ENCODE measurements at regions not wholly inside any gene's neighbourhood (a gene's known extent, or its start where the extent isn't known, plus 50 kb on each side); places are given as distances from the start of the nearest gene placed in this dataset.

DNA sequence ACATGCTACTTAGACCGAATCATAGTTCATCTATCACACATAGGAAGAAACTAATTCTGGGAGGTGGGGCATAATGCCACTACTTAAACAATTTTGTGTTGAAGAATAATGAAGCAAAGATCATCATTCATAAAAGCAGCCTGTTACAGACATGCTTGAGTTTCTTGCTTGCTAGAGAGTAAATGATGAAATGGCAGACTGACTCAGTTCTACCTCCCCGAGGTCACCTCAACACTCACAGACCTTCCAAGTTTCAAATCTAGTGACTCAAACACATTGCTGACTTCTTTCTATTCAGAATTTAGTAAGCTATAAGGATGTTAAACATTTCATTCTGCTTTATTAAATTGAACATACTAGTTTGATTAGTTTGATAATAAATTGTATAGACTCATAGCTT, 636.5 kb upstream of the FRG1 start:
- FAIRE-seq, result no peak

DNA sequence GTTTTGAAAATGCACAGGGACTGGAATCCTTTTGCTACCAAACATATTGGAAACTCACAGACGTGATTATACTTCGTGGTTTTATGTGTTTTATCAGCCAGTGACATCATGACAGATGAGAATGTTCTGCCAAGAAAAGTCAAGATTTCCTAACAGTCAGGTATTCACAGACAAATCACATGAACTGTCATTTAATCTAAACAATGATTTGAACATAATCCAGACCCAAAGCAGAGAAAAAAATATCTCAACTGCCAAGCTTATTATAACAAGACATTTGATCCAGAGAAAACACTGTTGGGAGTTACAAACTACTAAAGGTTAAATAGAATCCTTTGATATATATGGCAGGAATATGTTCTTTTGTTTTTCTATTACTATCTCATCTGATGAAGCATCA, 635.9 kb upstream of the FRG1 start:
- FAIRE-seq, result no peak

DNA sequence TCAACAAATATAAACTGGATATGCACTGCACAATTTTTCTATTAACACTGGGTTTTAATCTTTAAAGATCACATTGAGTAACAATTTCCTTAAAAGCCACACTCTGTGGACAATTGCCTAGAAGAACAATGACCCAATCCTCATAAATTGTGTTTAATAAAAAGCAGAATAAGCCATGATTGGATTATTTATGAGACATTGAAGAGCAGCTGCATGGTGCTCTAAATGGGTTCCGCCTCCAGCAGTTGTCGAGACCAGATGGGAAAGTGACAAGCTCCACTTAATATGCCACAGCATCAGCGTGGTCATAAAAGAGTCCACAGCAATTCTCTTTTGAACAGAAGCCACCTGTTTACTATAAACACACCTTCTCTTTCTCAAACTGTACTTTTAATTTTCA, 635.2 kb upstream of the FRG1 start:
- FAIRE-seq, result no peak

DNA sequence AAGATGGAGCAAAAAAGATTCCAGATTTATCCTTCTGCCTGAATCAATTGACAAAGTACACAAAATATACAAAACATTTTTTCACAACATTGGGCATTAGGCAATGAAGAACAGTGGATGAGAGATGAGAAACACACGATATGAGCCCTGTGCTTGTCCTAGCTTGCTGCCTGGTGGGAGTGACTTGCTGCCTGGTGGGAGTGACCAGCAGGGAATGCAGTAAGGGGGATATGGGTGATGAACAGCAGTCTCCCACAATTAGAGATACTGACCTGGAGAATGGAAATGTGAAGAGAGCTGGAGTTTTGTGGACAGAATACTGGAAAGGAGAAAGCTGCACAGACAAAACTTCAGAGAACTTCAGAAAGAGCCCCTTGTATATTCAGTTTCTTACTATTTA, 629.4 kb upstream of the FRG1 start:
- no peak for FAIRE-seq

DNA sequence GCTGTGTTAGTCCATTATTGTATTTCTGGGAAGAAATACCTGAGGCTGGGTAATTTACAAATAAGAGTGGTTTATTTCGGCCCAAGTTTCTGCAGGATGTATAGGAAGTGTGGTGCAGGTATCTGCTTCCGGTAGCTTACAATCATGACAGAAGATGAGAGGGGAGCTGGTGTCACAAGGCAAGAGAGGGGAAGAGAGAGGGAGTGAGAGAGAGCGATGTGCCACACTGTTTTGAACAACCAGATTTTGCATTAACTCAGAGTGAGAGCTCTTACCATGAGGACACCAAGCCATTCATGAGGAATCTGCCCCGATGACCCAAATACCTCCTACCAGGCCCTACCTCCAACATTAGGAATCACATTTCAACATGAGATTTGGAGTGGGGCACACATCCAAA, 627.6 kb upstream of the FRG1 start:
- no peak for FAIRE-seq

DNA sequence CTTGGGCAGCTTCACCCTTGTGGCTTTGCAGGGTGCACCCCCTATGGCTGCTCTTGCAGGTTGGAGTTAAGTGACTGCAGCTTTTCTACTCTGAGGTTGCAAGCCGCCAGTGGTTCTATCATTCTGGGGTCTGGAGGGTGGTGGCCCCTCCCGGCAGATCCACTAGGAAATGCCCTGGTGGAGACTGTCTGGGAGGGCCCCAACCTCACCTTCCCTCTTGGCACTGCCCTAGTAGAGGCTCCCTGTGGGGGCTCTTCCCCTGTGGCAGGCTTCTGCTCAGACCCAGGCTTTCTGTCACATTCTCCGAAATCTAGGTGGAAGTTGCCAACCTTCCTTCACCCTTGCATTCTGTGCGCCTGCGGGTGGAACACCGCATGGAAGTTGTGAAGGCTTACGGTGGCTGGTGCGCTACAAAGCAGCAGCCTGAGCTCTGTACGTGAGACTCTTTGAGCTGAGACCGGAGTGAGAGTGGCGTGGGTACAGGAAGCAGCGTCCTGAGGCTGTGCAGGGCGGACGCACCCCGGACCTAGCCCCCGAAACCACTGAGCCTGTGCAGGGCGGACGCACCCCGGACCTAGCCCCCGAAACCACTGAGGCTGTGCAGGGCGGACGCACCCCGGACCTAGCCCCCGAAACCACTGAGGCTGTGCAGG, 626.7 kb upstream of the FRG1 start:
- no peak for FAIRE-seq

DNA sequence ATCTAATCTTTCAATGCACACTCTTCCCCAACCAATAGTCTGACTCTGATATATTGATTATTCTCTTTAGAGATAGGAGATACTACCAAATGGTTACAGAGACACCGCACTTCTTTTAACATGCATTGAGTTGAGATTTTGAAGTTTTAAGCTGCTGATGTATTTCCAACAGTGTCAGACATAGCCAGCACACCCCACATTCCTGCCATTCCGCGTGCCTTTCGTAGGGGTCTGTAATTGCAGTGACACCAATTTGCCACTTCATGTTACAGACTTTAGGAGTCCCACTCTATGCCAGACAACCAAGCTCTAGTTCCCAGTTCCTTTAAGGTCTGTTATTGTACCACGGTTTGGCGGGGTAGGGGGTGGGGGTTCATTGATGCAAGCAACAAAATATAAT, 618.2 kb upstream of the FRG1 start:
- no peak for FAIRE-seq

DNA sequence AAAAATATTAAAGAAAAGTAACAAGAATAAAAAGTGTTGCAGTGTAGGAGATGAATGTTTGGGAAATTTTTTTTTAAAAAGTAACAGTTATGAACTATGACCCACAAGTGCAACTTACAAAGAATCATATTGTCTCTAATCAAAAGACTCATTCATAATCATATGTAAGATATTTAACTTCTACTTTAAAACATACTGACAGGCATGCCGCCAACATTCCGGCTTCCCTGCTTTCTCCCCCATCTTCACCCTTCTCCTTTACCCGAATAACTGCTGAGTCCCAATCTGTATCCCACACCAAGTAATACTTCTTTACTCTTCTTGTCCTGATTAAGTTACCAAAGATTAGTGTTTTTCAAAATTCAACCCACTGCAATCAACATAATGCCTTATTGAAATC, 598.8 kb upstream of the FRG1 start:
- FAIRE-seq, result no peak

DNA sequence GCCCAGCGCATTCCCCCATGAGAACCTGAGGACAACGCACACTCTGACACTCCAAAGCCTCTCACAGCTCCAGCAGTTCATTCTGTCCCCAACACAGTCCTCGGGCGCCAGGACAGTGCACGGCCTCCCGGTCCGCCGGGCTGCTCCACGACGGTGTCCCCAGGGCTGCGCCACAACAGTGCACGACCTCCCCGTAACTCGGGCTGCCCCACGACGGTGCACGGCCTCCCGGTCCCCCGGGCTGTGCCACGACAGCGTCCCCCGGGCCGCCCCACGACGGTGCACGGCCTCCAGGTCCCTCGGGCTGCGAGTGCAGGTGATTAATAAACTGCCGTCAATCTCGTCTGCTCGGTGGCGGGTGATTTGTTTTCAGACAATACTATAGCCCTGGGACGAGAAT, 585.1 kb upstream of the FRG1 start:
- FAIRE-seq, result no peak

DNA sequence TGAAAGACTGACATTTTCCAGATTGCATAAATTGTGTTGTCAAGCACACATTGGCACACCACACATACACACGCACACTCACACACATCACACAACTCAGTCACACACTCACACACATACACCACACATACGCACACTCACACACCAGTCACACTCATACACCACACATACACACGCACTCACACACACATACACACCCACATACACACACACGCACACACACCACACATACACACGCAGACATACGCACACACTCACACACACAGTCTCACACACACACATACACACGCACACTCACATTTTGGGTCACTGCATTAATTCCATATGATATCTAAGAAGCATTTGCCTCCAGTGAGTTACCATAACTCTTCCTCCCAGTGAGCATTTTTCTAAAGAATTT, 578.3 kb upstream of the FRG1 start:
- FAIRE-seq, result no peak

DNA sequence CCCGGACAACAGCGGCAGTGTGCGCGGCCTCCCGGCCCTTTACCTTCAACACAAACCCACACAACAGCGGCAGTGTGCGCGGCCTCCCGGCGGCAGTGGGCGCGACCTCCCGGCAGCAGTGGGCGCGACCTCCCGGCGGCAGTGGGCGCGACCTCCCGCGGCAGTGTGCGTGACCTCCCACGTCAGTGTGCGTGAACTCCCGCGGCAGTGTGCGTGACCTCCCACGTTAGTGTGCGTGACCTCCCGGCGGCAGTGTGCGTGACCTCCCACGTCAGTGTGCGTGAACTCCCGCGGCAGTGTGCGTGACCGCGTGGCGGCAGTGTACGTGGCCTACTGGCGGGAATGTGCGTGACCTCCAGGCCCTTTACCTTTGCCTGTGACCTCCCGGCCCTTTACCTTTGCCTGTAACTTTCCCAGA, 576.6 kb upstream of the FRG1 start:
- FAIRE-seq, result no peak

DNA sequence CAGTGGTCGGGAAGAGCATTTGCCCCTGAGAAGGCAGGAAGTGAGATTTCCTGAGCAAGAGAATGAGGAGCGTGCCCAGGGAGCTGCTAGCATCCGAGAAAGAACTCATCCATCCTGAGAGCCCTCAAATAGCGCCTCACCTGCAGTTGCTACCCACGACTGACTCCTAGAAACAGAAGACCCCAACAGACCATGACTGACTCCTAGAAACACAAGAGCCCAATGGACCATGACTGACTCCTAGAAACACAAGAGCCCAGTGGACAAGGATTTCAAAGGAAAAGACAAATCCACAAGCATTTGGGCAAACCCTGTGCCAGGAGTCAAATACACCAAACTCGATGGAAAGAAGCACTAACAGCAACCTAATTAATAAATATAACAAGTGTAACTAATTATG, 575.2 kb upstream of the FRG1 start:
- no peak for FAIRE-seq

DNA sequence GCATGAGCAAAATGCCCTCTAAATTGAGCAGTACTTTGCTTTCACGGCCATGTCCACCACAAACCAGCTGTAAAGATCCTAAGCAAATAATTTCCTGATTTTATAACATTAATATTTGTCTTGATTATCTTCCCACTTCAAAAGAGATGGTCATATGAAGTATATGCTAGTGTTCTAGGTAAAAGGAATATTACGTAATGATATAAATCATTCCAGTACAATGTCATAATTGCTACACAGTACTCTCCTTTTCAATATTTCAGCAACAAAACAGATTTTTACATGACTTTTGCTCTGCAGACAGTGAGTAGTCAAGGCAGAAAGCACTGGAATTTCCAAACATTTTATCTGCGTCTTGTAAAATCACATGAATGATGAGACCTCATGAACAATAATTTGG, 572.8 kb upstream of the FRG1 start:
- no peak for FAIRE-seq

DNA sequence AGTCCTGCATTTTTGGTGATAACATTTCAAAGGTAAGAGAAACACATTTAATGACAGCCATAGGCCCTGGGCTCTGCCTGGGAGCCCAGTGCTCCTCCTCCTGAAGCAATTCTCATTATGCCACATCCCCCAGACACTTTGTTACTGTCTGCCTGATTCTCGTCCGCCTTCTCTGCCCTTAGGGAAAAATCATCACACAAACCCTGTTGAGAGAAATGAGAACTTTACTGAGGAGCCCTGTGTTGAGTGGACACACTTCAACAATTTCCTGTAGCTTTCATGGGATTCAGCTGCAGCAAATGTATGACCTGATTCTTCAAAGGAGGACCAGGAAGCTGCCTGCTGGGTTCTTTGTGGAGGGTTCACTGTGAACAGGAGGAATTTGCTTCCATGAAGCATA, 566.5 kb upstream of the FRG1 start:
- no peak for FAIRE-seq

DNA sequence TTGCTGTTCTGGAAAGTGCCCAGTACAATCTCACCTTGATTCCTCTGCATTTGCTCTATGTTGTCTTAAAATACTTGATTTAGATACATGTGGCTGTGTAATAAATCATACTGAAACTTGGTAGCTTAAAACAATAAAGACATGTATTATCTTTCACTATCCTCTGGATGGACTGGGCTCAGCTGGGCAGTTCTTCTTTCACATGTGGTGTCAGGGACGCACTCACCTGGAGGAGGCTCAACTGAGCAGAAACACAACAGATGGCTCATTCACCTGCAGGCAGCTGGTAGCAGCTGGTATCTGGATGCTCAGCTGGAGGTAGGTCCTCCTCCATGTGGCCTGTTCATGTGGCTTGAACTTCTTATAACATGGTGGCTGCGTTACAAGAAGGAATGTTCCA, 563.8 kb upstream of the FRG1 start:
- FAIRE-seq, result no peak

DNA sequence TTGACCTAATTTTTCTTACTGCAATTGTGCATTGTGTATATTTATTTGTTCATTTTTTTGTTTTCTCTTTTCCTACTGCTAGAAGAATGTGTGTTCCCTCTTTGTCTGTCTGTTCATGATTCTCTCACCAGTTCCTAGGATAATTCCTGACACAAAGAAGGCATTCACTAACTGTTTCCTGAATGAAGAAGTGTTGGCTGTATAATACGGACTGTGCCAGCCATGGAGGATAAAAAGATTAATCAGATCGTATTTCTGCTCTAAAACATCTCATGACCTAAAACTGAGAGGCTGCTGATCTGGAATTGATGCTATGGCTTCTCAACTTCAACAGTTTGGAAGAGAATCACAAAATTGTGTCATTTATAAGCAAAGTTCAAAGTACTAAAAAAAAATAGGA, 563.1 kb upstream of the FRG1 start:
- FAIRE-seq, result no peak

DNA sequence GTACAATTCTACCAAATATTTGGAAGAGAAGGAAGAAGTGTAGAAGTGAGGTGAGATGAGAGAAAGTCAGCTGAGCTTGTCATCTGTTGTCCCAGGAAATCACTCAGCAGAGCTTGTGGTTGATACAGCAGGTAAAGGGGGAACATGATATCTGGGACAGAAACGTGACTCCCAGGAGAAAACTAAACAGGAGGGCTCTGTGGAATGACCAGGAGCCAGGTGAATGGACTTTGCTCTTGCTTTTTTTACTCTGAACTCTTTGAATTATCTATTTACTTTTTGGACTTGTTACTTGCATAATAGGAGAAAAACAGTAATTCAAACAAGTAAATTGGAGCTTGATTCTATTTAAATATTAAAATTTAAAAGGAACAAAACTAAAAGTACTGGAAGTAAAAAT, 555.6 kb upstream of the FRG1 start:
- no peak for FAIRE-seq

DNA sequence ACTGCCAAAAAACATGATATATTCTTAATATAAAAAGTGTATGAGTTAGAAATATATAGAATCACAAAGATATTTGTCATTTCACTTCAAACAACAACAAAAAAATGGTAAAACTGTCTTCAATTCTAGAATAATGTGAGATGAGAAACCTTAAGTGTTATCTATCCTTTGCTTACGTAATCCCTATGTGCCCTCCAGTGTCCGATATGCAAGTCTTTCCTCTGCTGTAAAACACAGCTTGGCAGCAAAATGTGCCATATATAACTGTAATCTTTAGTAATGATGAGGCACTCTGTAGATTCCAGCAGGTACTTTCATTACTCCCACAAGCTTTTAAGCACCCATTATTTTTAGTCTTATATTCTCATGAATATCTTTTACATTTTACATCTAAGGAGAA, 555.1 kb upstream of the FRG1 start:
- FAIRE-seq, result no peak

DNA sequence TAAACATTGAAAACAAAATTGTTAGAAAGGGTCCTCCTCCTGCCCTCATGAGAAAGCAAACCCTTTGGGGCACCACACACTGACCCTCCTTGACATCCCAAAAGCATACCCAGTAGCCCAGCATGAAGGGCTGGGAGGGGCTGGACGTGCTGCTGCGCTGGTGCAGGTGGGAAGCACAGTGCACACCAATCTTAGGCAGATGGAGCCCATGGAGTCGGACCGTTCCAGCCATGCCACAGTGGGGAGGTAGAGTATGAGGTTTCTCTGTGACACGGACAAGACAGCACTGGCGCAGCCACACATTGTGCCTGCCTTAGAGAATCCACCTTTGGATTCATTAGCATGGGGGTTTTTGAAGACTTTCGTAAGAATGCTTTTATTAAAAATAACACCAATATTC, 544.2 kb upstream of the FRG1 start:
- FAIRE-seq, result no peak

DNA sequence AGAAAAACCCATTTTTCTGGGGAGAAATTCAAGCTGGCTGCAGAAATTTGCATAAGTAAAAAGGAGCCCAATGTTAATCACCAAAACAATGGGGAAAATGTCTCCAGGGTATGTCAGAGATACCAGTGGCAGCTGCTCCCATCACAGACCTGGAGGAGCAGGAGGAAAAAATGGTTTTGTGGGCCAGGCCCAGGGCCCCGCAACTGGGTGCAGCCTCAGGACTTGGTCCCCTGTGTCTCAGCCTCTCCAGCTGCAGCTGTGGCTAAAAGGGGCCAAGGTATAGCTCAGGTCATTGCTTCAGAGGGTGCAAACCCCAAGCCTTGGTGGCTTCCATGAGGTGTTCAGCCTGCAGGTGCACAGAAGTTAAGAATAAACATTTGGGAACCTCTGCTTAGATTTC, 536.4 kb upstream of the FRG1 start:
- no peak for FAIRE-seq

DNA sequence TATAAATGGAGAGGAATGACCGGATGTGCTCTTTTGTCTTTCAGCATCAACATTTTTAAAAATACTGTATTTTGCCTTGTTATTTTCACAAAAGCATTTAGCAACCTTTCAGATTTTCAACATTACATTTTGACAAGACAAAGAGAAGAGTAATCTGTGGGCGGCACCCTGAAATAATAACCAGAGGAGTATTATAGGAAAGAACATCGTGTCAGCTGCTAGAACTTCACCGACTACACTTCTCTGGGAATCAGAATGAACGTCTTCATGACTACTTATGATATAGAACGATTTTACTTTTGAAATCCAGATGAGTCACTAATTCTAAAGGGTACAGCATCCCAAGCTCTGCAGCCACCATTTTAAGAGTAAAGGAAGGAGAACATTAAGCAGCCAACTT, 531.5 kb upstream of the FRG1 start:
- no peak for FAIRE-seq

DNA sequence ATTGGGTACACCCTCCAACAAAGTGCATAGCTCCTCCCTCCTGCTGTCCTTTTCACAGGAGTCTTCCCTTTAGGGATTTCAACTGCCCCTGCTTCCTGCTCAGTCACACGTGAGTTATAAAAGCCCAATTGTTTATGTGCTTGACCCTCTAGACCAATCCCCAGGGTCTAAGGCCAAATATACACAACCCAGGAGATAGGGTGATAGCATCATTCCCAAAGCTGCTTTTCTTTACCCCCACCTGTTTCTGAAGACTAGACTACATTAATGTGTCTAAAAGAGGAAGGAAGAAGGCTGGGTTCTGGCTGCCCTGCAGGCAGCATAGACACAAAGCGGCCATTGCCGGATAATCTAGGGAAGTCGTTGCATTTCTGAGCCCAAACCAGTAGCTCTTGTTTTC, 526.7 kb upstream of the FRG1 start:
- no peak for FAIRE-seq

DNA sequence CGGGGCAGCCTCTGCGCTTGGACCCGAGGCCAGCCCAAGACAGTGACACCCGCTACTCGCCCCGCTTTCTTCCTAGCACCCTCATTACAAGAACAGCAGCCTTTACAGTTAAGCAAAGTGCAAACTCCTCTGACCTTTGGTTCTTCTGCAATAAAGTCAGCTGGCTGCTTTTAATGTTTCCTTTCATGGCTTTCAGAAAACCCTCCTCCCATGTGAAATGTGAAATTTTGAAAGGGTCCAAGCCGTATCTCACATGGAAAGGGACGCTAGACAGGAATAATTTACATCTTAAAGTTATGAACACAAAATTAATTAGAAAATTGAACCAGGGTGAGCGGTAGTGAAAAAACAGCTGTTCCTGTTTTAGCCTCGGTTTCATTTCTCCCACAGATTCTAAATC, 520.1 kb upstream of the FRG1 start:
- no peak for FAIRE-seq

DNA sequence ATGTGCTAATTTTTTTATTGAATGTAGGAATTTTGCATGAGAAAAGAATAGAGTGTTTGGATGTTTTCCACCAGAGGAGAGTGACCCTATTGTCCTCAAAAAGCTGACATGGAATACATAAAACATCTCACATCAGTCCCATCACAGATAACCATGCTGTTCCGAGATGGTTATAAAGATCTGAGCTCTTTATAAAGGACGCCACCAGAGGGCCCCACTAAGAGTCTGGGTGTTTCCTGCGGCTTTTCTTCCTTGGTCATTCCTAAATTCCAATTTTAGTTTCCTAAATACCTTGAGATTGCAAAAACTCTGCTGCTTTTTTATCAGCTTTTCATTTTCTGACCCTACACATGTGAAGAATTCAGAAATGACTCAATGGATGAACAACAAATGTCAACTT, 504.5 kb upstream of the FRG1 start:
- no peak for FAIRE-seq

DNA sequence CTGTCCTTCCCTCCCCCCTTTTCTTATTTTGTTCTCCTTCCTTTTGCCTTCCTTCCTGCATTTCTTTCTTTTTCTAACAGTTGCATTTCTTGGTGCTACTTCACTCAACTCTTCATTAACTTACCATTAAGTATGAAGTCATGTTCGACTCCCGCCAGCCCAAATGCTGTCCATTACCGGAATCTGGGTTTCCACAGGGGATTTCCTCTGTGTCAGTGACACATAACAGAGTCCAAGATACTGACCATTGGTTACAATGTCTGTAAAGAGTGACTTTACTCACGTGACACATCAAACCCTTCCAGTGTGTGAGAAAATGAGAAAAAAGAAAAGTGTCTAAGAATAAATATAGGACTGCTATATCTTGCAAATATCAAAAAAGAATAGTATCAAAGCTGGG, 500.0 kb upstream of the FRG1 start:
- no peak for FAIRE-seq

DNA sequence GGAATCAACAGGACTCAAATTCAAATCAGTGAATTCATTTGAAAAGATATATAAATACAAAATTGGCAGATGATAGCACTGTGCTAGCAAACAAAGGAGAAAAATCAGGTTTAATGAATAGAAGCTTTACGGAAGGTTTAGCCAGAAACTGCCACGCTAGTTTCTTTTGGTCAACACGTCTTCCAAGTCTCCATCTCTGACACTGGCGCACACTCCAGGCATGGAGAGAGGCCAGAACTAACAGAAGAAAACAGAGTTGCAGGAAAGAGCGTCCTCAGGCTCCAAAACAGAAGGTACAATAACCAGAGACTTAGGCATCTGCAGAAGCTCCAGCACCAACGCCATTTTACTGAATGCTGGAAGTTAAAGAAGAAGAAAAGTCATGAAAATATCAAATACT, 497.3 kb upstream of the FRG1 start:
- FAIRE-seq, result no peak
